Tibial artery (tissue), 4 donors: ENCODE measurements at regions not wholly inside any gene's neighbourhood (a gene's known extent, or its start where the extent isn't known, plus 50 kb on each side); places are given as distances from the start of the nearest gene placed in this dataset.

Experiments used
- DNase-seq, 2 donors: peaks; one replicate each; pipeline ENCODE4 v3.0.0-alpha.2; 2019
- H3K27ac ChIP-seq, 2 donors: fragments of 200-600 bp; sonication (generic) in 1 of 2; 1 replicate in 1 of 2; 2 replicates in 1 of 2; pipeline ENCODE4 v1.5.1; 2018 to 2019; ENCODE audit warnings: mild to moderate bottlenecking in 1 of 2
- H3K27me3 ChIP-seq, 2 donors: fragments of 200-600 bp; sonication (generic) in 1 of 2; one replicate each; pipeline versions ENCODE4 v1.5.1 to v1.6.0; 2016 to 2019
- H3K36me3 ChIP-seq, 3 donors: fragments of 200-600 bp; sonication (generic) in 2 of 3; one replicate each; pipeline ENCODE4 v1.5.1; 2016 to 2019; ENCODE audit warnings: mild to moderate bottlenecking in 2 of 3
- H3K4me1 ChIP-seq, 4 donors: fragments of 200-600 bp; sonication (generic) in 2 of 4; 1 replicate in 3 of 4; 2 replicates in 1 of 4; pipeline ENCODE4 v1.5.1; 2016 to 2019
- H3K4me3 ChIP-seq, 2 donors: fragments of 200-600 bp; sonication (generic) in 1 of 2; 1 replicate in 1 of 2; 2 replicates in 1 of 2; pipeline ENCODE4 v1.5.1; 2018 to 2019; ENCODE audit warnings: mild to moderate bottlenecking in 2 of 2
- H3K9me3 ChIP-seq, 3 donors: fragments of 200-600 bp; sonication (generic) in 1 of 3; one replicate each; pipeline ENCODE4 v1.5.1; 2016 to 2019
- intact Hi-C: fragments of 100-400 bp; cut with DNase I; formaldehyde crosslinking; loops from one replicate; pipeline ENCODE4 v1.15.0; 2023; ENCODE audit warnings: low total_unique reads
- TF ChIP-seq, protein P1 (sequence below), 2 experiments: fragments of 200-600 bp in 1 of 2; fragments of 450-650 bp in 1 of 2; IDR thresholded peaks; one replicate each; pipeline ENCODE4 v1.5.1; 2017 to 2019; ENCODE audit warnings: antibody characterized with exemption in 2 of 2, mild to moderate bottlenecking in 1 of 2, moderate library complexity in 1 of 2

GRCh38 chr20:57795977-57796560 is 86.3 kb upstream of the PMEPA1 start:
- Histone ChIP-seq H3K4me3 (no peak overlapping the region), H3K36me3 (no peaks in the 10 kb centered on the region), H3K27me3 (no peaks in the 10 kb centered on the region), H3K27ac (no peak overlapping the region), H3K4me1 (no peaks in the 10 kb centered on the region), H3K9me3 (no peaks in the 10 kb centered on the region)
- intact Hi-C loops, result no loop called here
- peak in 1 of 2 donors; percentile 34 for DNase-seq
- TF ChIP-seq, protein P1, sequence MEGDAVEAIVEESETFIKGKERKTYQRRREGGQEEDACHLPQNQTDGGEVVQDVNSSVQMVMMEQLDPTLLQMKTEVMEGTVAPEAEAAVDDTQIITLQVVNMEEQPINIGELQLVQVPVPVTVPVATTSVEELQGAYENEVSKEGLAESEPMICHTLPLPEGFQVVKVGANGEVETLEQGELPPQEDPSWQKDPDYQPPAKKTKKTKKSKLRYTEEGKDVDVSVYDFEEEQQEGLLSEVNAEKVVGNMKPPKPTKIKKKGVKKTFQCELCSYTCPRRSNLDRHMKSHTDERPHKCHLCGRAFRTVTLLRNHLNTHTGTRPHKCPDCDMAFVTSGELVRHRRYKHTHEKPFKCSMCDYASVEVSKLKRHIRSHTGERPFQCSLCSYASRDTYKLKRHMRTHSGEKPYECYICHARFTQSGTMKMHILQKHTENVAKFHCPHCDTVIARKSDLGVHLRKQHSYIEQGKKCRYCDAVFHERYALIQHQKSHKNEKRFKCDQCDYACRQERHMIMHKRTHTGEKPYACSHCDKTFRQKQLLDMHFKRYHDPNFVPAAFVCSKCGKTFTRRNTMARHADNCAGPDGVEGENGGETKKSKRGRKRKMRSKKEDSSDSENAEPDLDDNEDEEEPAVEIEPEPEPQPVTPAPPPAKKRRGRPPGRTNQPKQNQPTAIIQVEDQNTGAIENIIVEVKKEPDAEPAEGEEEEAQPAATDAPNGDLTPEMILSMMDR (IDR thresholded peaks at IDR 0.05), result no peak

DNA sequence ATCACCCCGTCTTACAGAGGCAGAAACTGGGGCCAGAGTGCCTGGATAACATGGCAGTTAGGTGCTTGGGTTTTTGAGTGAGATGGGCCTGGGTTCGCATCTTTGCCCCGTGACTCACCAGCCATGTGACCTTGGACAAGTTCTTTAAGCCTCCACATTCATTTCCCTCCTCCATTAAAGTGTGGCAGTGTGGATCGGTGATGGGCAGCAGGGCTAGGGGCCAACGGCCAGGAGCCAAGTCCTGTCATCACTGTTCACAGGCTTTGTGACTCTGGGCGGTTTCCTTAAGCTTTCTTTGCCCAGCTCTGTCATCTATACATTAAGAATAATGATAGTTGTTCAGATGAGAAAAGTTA is 85.5 kb upstream of the PMEPA1 start:
- no peak overlapping the region for H3K4me3 ChIP-seq
- intact Hi-C loops, result no loop called here
- no peaks in the 10 kb centered on the region for H3K27me3 ChIP-seq
- no peaks in the 10 kb centered on the region for H3K4me1 ChIP-seq
- H3K27ac ChIP-seq, result no peak overlapping the region
- H3K36me3 ChIP-seq, result no peaks in the 10 kb centered on the region
- no peaks in the 10 kb centered on the region for H3K9me3 ChIP-seq
- DNase-seq, result no peak
- TF ChIP-seq, protein P1 (IDR thresholded peaks at IDR 0.05), result no peak

DNA sequence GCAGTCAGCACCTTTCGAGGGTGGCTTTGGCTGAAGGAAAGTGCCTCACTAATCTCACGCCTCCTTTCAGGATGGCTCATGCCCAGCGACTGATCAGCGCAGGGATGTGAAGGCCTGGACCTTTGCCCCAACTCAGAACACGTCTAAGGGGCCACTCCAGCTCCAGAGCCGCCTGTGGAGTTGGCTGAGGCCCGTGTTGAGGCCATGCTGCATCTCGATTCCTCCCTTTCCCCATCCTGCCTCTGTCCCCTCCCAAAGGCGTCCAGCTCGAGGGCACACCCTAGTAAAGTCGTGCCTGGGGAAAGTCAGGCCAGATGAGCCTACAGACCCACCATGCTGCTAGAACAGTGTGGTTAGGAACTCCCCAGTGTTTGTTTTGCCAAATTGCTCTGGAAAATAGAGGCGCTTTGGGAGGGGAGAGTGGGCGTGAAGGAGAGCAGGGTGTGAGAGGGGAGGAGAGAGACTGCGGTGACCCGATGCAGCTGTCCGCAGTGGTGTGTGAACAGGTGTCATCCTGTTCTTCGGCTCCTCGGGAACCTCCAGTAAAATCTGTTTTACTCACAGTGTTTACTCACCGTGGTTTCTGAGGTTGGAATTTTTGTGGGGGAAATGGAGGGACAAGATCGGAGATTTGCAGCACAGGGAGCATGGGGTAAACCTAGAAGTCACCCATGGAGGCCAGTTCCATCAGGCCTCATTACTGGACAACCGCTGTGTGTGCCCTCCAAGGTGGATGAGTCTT is 85.0 kb upstream of the PMEPA1 start:
- no peak overlapping the region for H3K27ac ChIP-seq
- intact Hi-C loops, result no loop called here
- no peaks in the 10 kb centered on the region for H3K9me3 ChIP-seq
- no peaks in the 10 kb centered on the region for H3K27me3 ChIP-seq
- no peaks in the 10 kb centered on the region for H3K36me3 ChIP-seq
- H3K4me1 ChIP-seq, result no peaks in the 10 kb centered on the region
- no peak for DNase-seq
- no peak overlapping the region for H3K4me3 ChIP-seq
- TF ChIP-seq, protein P1 (IDR thresholded peaks at IDR 0.05), result no peak

DNA sequence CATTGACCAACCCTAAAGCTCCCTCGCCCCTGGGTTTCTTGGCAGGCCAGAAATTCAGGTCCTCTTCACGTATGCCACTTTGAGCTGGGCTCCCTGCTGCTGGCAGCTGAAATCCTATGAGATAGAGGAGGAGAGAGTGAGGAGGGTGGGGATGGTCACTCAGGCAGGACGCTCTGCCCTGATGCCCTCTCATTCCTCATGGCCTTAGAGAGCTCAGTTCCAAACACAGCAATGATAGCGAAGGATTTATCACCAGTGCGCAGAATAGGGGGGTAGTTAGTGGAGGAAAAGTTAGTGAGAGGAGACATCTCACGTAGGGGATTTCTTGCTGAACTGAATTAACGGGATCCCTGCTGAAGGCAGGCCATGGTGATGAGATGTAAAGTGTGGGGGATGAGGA is 84.2 kb upstream of the PMEPA1 start:
- no peaks in the 10 kb centered on the region for H3K36me3 ChIP-seq
- no peaks in the 10 kb centered on the region for H3K9me3 ChIP-seq
- H3K27ac ChIP-seq, result no peak overlapping the region
- TF ChIP-seq, protein P1 (IDR thresholded peaks at IDR 0.05), result no peak
- H3K27me3 ChIP-seq, result no peaks in the 10 kb centered on the region
- H3K4me1 ChIP-seq, result no peaks in the 10 kb centered on the region
- DNase-seq, result no peak
- H3K4me3 ChIP-seq, result no peak overlapping the region
- intact Hi-C loops, result no loop called here

DNA sequence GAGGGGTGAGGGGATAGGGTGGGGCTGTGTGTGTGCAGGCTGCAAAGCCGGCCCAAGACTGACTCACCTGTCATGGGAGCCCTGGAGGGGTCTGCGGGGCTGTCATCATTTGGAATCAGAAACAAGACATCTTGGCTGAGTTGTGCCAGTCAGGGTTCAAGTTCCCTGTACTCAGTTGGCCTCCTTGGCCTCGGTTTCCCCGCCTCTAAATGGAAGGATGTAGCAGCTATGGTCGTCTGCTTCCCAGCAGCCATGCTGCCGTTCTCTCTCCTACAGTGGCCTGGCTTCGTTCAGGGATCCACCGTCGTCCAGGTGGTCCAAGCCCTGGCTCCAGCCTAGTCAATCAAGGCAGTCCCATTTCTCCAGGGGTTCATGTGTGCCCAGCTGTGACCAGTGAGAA is 83.6 kb upstream of the PMEPA1 start:
- Histone ChIP-seq H3K4me3 (no peak overlapping the region), H3K4me1 (no peaks in the 10 kb centered on the region), H3K9me3 (no peaks in the 10 kb centered on the region), H3K27me3 (no peaks in the 10 kb centered on the region), H3K27ac (no peak overlapping the region), H3K36me3 (no peaks in the 10 kb centered on the region)
- intact Hi-C loops, result no loop called here
- no peak for DNase-seq
- TF ChIP-seq, protein P1 (IDR thresholded peaks at IDR 0.05), result no peak
